GM12875 (cell line): ENCODE measurements at regions not wholly inside any gene's neighbourhood (a gene's known extent, or its start where the extent isn't known, plus 50 kb on each side); places are given as distances from the start of the nearest gene placed in this dataset.

Source experiments
- H3K4me3 ChIP-seq: one replicate; pipeline ENCODE4 v1.5.1; 2011; ENCODE audit warnings: low read depth, low read length, control low read depth
- TF ChIP-seq, protein P1 (sequence below): IDR thresholded peaks from 2 replicates; pipeline ENCODE4 v1.5.1; 2011; ENCODE audit warnings: low read depth, mild to moderate bottlenecking, control low read depth, inconsistent platforms, low read length, moderate library complexity, borderline replicate concordance; ENCODE audit not compliant: insufficient read depth

DNA sequence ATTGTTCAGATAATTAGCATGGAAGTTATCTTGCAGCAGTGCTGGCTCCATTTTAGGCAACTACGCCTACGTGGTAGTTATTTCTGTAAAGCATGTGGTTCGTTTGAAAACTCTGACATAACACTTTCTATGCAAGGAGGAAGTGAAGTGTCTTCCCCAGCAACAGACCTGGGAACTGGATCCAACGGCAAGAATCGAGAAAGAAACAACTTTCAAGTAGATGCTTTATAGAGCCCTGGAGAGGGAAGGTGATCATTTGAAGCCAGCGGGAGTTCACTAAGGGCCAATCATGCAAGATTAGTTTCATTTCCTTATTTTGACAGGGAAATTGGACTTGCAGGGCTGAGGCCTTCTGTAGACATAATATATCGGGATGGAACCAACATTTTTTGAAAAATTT lies 218.3 kb downstream of the ACKR3 start:
- TF ChIP-seq, protein P1, sequence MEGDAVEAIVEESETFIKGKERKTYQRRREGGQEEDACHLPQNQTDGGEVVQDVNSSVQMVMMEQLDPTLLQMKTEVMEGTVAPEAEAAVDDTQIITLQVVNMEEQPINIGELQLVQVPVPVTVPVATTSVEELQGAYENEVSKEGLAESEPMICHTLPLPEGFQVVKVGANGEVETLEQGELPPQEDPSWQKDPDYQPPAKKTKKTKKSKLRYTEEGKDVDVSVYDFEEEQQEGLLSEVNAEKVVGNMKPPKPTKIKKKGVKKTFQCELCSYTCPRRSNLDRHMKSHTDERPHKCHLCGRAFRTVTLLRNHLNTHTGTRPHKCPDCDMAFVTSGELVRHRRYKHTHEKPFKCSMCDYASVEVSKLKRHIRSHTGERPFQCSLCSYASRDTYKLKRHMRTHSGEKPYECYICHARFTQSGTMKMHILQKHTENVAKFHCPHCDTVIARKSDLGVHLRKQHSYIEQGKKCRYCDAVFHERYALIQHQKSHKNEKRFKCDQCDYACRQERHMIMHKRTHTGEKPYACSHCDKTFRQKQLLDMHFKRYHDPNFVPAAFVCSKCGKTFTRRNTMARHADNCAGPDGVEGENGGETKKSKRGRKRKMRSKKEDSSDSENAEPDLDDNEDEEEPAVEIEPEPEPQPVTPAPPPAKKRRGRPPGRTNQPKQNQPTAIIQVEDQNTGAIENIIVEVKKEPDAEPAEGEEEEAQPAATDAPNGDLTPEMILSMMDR, result no peak

DNA sequence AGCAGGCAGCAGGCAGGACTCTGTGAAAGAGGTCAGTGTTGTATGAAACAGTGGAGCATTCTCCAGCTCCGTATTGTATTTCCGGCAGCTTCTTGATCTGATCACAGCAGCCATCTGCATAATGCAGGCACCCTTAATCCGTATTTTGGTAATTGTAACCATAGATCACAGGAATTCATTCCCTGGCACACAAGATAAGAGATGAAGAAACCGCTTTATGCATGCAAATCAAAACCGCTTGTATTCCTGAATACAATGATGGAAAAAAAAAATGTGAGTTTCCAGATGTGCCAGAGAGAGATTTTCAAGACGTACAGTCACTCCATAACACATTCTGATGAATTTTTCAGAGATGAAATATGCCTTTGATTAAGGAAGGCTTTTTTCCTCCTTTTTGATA lies 221.3 kb downstream of the ACKR3 start:
- no peak overlapping the region for H3K4me3 ChIP-seq
- TF ChIP-seq, protein P1, result no peak

More for the DNA sequence above, 218.3 kb downstream of the ACKR3 start:
- no peak overlapping the region for H3K4me3 ChIP-seq

DNA sequence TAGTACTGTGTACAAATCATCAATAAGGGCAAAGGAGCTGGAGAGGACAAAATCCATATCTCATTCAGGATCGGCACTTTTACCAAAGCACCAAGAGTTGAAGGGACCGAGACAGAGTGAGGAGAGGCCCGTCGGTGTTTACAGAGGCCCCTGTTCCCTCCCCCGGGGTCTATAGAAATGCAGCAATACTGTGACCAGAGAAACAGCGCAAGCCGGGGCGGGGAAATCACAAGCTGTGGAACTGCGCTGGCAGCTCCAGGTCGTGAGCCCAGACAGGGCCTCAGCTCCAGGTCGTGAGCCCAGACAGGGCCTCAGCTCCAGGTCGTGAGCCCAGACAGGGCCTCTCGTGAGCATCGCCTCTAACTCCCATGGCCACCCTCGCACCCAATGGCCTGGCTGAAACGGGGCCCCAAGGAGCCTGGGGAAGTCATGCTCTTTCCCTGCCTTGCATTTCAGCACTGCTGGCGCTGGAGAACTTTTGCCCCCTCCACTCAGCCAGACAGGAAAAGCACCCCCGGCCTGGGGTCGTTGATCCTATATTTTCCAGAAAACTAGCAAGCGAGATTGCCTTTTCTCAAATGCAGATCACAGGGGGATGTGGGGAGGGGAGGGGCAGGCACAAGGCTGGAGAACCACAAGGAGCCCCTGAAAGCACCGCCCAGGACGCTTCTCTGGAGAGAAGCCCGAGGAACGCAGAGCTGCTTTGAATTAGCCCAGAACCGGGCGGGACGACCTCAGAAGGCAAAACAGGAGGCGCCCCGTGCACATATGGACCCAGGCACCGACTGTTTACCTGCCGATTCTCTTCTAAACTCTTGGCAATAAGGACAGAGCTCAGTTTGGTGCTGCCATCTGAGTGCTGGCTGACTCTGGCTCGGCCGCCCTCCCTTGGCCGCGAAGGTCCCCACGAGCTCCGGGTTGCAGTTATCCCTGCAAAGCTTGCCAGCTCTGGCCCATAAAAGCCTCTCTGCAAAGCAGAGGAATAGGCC lies 223.7 kb downstream of the ACKR3 start:
- H3K4me3 ChIP-seq, result no peak overlapping the region
- TF ChIP-seq, protein P1, result no peak

DNA sequence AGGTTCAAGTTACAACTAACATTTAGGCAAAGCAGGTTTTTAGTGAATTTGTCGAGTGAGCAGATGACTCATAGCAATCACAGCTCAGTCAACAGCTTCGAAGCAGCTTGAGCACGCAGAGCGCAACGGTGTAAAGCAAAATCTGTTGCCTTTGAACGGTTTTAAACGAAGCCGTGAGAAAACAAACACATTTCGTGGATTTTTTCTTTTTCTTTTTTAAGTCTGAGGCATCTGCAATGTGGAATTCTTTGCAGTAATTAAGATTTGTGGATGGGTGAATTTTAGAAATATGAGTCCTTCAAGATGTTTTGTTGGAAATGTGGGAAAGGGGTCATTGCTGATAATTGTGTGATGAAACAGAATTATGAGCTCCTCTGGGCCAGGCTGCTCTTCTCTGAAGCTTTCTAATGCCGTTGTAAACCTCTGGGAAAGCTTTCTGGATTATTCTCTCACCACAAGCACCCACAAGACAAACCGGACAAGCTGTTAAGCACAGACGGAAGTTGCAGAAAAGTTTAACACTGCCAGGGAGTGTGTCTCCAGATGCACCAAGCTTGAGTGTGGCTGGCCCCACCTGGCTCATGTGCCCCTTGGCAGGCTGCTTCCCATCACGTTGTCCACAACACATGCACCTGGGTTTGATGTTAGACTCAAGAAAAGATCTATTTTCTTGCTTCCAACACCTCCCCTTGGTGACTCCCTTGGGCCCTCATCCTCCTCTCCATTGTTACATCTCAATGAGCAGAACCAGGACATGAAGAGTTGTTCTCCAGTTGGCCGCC lies 224.7 kb downstream of the ACKR3 start:
- TF ChIP-seq, protein P1, result no peak

DNA sequence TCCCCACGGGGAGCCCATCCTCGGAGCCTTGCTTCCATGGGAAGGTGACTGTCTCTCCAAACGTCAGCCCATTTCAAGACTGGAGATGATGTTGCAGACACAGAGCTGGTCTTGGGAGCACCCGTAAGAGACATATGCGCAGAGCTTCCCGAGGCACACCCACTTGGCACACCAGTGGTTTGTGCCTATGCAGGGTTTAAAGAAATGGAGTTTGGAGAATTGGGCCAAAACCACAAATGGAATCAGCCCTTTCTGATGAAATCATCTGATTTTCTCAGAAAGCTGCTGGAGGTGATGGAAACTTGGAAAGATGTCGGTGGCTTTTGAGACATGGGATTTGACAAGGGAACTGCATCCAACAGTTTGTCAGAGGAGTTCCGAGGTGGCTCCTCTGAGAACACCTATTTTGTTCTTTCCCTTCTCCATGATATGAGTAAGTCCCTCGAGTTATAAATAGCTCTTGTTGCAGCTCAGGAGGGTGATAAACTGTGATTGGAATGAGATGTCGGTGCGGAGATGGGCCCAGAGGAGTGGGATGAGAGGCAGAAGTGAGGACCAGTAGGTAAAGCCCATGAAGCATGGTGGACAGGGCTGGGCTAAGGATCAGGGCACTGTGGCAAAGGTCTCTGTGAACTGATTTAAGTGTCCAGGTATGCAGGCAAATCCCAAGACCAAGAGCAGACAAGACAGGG lies 225.7 kb downstream of the ACKR3 start:
- H3K4me3 ChIP-seq, result no peak overlapping the region
- TF ChIP-seq, protein P1, result no peak

More for the DNA sequence above, 224.7 kb downstream of the ACKR3 start:
- no peak overlapping the region for H3K4me3 ChIP-seq

DNA sequence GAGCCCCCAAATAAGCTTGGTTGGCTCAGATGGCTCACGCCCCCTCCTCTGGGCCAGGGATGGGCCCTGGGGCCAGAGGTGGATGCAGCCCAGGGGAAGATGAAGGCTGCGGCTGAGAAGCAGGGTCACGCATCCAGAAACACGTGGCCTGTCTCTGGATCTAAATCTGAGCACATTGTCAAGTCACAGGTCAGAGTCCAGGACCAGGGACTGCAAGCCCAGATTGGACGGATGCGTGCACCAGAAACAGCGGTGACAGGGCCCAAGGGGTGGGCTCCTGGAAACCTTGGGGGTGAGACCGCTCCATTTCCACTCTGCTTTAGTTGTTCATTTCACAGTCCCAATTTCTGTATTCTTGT lies 226.2 kb downstream of the ACKR3 start:
- TF ChIP-seq, protein P1, result no peak
- H3K4me3 ChIP-seq, result no peak overlapping the region
